ENCODE measurements at regions not wholly inside any gene's neighbourhood (a gene's known extent, or its start where the extent isn't known, plus 50 kb on each side); places are given as distances from the start of the nearest gene placed in this dataset.

GRCh38 chr14:27890259-27890658 is 876.3 kb upstream of the FOXG1 start:
- TF ChIP-seq CTCF (IDR thresholded peaks at IDR 0.05; ENCODE audit: low read depth, low read length, poor library complexity, severe bottlenecking), result no peak
- no peak for TF ChIP-seq EZH2phosphoT487 (IDR thresholded peaks at IDR 0.05; ENCODE audit: borderline replicate concordance, low read length)

All from DOHH2 (cell line).